ENCODE measurements at regions not wholly inside any gene's neighbourhood (a gene's known extent, or its start where the extent isn't known, plus 50 kb on each side); places are given as distances from the start of the nearest gene placed in this dataset.
"Not testable (repeated sequence)": the region's sequence is repeated elsewhere in the genome, so short reads cannot be mapped to it uniquely, and the experiment has no call there.

GRCh38 chr5:100364757-100365478 is 170.3 kb upstream of the FAM174A start:
- DNase-seq = not testable (repeated sequence)

- not testable (repeated sequence) for DNase-seq
These were observed 170.8 kb upstream of the FAM174A start for GRCh38 chr5:100364343-100364742.

- DNase-seq = not testable (repeated sequence)
These were observed 175.2 kb upstream of the FAM174A start for GRCh38 chr5:100359998-100360397.

- not testable (repeated sequence) for DNase-seq
These were observed 188.9 kb upstream of the FAM174A start for GRCh38 chr5:100346269-100346668.

- DNase-seq = not testable (repeated sequence)
These were observed 193.7 kb upstream of the FAM174A start for GRCh38 chr5:100341485-100341884.

- DNase-seq = no peak
These were observed 212.7 kb upstream of the FAM174A start for GRCh38 chr5:100322483-100322882.

GRCh38 chr5:100319885-100320284 is 215.3 kb upstream of the FAM174A start:
- DNase-seq = no peak

- no peak for DNase-seq
These were observed 221.5 kb upstream of the FAM174A start for GRCh38 chr5:100313657-100314056.

- no peak for DNase-seq
These were observed 223.4 kb upstream of the FAM174A start for GRCh38 chr5:100311806-100312205.

GRCh38 chr5:100306000-100306399 is 229.2 kb upstream of the FAM174A start:
- no peak for DNase-seq

GRCh38 chr5:100303216-100303615 is 232.0 kb upstream of the FAM174A start:
- DNase-seq = no peak

- no peak for DNase-seq
These were observed 235.9 kb upstream of the FAM174A start for GRCh38 chr5:100299261-100299660.

- no peak for DNase-seq
These were observed 259.1 kb upstream of the FAM174A start for GRCh38 chr5:100276071-100276470.

- DNase-seq = no peak
These were observed 259.5 kb upstream of the FAM174A start for GRCh38 chr5:100275631-100276030.

- DNase-seq = no peak
These were observed 261.2 kb upstream of the FAM174A start for GRCh38 chr5:100273846-100274580.

- no peak for DNase-seq
These were observed 265.0 kb upstream of the FAM174A start for GRCh38 chr5:100270023-100270771.

- DNase-seq = no peak
These were observed 274.2 kb upstream of the FAM174A start for GRCh38 chr5:100260968-100261367.

GRCh38 chr5:100252944-100253343 is 282.2 kb upstream of the FAM174A start:
- no peak for DNase-seq

GRCh38 chr5:100252037-100252436 is 283.1 kb upstream of the FAM174A start:
- no peak for DNase-seq

GRCh38 chr5:100249884-100250269 is 285.3 kb upstream of the FAM174A start:
- no peak for DNase-seq

GRCh38 chr5:100249211-100249883 is 285.8 kb upstream of the FAM174A start:
- DNase-seq = no peak

- DNase-seq = peak; percentile 14
These were observed 302.4 kb upstream of the FAM174A start for GRCh38 chr5:100232736-100233135.

- DNase-seq = no peak
These were observed 346.4 kb upstream of the FAM174A start for GRCh38 chr5:100188778-100189177.

All from NCI-H69 (cell line).